Activated CD8-positive, alpha-beta T cell treated with anti-CD3 and anti-CD28 coated beads, Interleukin-2, amount 10 ng/mL, durations not matched to agents 7 days and 5 days (primary cell): ENCODE measurements at regions not wholly inside any gene's neighbourhood (a gene's known extent, or its start where the extent isn't known, plus 50 kb on each side); places are given as distances from the start of the nearest gene placed in this dataset.

Experiments
- ATAC-seq: fragments of 150-1000 bp; cut with Tn5 transposase; one replicate; pipeline ENCODE4 v1.10.0; 2021; ENCODE audit warnings: moderate library complexity
- CTCF ChIA-PET: fragments of 350-600 bp; sonication (Branson Sonifier 250); formaldehyde crosslinking; loops from one replicate; lab custom pipeline; 2021; ENCODE audit warnings: antibody characterized with exemption; lab: Charles Lee
- POLR2A ChIA-PET: fragments of 350-600 bp; sonication (Branson Sonifier 250); formaldehyde crosslinking; loops from one replicate; lab custom pipeline; 2021; ENCODE audit warnings: antibody characterized with exemption; lab: Charles Lee
- DNase-seq: peaks from one replicate; pipeline ENCODE4 v3.0.0-alpha.2; 2020
- H3K27ac Mint-ChIP-seq: one replicate; pipeline ENCODE4 v1.8.0; 2021; ENCODE audit warnings: mild to moderate bottlenecking, mixed read lengths
- H3K27me3 Mint-ChIP-seq: one replicate; pipeline ENCODE4 v1.8.0; 2021; ENCODE audit warnings: low read depth, mixed read lengths
- H3K36me3 Mint-ChIP-seq: one replicate; pipeline ENCODE4 v1.8.0; 2021; ENCODE audit warnings: low read depth, mixed read lengths
- H3K4me1 Mint-ChIP-seq: one replicate; pipeline ENCODE4 v1.8.0; 2021; ENCODE audit warnings: low read depth, mixed read lengths
- H3K4me3 Mint-ChIP-seq: one replicate; pipeline ENCODE4 v1.8.0; 2021; ENCODE audit warnings: mild to moderate bottlenecking, mixed read lengths
- H3K9me3 Mint-ChIP-seq: one replicate; pipeline ENCODE4 v1.8.0; 2022; ENCODE audit warnings: mixed read lengths; ENCODE audit not compliant: insufficient read depth

DNA sequence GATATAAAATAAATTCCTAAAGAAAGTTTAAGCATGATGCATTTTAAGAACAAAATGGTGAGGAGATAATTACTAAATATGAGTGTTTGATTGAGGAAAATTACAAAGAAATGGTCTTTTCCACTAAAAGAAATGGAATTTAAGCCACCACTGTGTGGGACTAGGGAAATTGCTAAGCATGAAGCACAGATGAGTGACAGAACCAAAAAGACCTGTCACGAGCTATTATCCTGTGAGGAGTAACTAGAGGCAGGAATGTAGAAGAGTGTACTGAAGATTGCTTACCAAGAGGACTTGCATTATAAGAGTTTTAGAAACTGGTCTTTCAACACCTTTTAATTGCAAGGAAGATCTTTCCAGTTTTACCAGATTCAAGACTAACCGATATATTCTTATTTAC is 193.6 kb upstream of the PRR16 start:
- DNase-seq, result no peak
- no peak for ATAC-seq
- Mint-ChIP-seq H3K4me3 (no peak overlapping the region), H3K27ac (no peak overlapping the region), H3K36me3 (no peaks in the 10 kb centered on the region), H3K4me1 (no peaks in the 10 kb centered on the region), H3K9me3 (peaks cover 4% of the 10 kb centered on the region), H3K27me3 (no peaks in the 10 kb centered on the region)
- ChIA-PET CTCF (no interaction called here), POLR2A (no interaction called here)

DNA sequence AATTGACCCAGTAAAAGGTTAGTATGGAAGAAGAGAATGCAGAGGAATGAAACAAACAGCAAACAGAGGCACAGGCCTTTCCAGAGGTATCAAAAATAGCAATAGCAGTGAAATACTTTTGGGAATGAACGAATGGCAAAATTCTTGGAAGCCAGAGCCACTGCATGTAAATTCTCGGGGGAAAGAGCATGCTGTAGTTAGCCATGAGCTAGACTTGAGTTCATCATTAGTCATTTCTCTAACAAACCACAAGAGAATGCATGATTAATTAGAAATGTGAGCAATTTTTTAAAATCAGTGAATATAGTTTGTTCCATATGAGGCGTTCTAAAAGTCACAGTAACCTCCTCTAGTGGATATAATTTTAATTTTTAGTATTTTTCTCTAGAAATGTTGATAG is 170.3 kb upstream of the PRR16 start:
- Mint-ChIP-seq H3K4me3 (no peak overlapping the region), H3K9me3 (no peaks in the 10 kb centered on the region), H3K27ac (no peak overlapping the region), H3K36me3 (no peaks in the 10 kb centered on the region), H3K27me3 (no peaks in the 10 kb centered on the region), H3K4me1 (no peaks in the 10 kb centered on the region)
- ATAC-seq, result no peak
- no peak for DNase-seq
- ChIA-PET POLR2A (no interaction called here), CTCF (no interaction called here)

DNA sequence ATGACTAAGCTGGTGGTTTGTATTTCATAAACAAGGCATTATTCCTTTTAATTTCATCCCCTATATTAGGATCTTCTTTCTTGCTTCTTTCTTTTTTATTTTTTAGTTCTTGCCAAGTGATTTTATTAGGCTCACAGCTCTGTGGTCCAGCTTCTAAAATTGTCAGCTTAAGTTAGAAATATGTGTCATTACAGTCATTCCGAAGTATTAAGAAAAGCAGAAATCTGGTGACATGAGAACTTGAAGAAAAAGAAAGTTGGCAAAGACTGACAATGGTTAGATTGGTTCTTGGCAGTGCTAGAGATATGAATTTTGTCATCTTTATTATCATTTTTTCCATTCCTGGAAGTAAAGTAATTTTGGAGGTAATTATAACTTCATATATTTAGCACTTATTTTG is 166.5 kb upstream of the PRR16 start:
- H3K4me3 Mint-ChIP-seq, result no peak overlapping the region
- DNase-seq, result no peak
- ChIA-PET CTCF (no interaction called here), POLR2A (no interaction called here)
- no peak overlapping the region for H3K27ac Mint-ChIP-seq
- ATAC-seq, result no peak
- H3K4me1 Mint-ChIP-seq, result no peaks in the 10 kb centered on the region
- no peaks in the 10 kb centered on the region for H3K9me3 Mint-ChIP-seq
- H3K36me3 Mint-ChIP-seq, result no peaks in the 10 kb centered on the region
- H3K27me3 Mint-ChIP-seq, result no peaks in the 10 kb centered on the region

DNA sequence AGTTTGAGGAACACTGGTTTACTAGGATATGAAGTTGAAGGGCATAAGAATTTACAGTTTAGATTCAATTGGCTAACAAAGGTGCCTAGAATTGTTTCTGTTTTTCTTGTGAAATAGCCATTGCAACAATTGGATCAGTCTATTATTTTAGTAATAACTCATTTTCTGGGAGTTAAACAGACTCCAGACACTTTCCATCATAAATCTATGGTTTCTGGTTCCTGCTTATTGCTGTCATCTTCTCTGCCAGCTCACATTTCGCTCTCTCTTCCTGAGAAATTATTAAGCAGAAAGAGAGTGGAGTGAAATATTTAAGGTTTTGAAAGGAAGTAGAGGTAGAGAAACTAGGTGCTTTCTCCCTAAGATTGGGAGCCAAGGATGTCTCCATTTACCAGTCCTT is 165.1 kb upstream of the PRR16 start:
- DNase-seq, result no peak
- Mint-ChIP-seq H3K9me3 (no peaks in the 10 kb centered on the region), H3K36me3 (no peaks in the 10 kb centered on the region), H3K27ac (no peak overlapping the region), H3K4me3 (no peak overlapping the region), H3K27me3 (no peaks in the 10 kb centered on the region), H3K4me1 (no peaks in the 10 kb centered on the region)
- CTCF ChIA-PET, result no interaction called here
- POLR2A ChIA-PET, result no interaction called here
- ATAC-seq, result no peak

DNA sequence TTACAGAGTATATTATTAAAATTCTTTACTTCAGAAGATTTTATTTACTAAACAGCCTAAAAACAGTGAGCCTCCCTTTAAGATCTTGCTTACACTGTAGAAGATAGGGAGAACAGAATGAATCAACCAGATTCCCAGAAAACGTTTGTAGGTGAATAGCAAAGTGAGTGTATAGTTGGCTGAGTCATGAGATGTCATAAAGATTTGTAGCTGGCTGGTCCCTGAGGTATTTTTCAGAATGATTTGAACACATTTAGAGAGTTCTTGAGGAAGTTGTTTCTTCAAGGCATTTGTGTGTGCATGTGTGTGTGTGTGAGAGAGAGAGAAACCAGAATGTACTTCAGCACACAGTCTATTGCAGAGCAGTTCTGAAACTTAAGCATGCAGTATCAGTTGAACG is 159.4 kb upstream of the PRR16 start:
- no peaks in the 10 kb centered on the region for H3K9me3 Mint-ChIP-seq
- CTCF ChIA-PET, result no interaction called here
- no peak for ATAC-seq

DNA sequence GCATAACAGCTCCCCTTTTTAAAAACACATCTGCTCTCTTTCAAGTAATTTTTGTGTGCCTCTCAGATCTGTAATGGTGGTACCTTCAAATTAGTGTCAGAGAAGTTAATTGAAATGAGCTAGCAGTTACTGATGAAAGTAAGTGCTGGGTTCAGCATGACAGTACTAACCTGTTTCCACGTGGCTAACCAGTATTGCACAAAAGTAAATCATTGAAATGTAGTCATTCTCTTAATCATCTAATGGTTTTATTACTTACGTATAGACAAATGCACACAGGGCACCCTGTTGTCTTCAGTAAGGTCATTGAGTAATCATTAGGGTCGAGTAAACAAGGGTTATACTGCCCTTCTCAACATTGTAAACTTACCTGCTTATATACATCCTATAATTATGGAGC is 157.8 kb upstream of the PRR16 start:
- H3K4me1 Mint-ChIP-seq, result no peaks in the 10 kb centered on the region
- no peaks in the 10 kb centered on the region for H3K9me3 Mint-ChIP-seq
- ChIA-PET CTCF (no interaction called here), POLR2A (interaction anchor here (0.6 kb wide), 1 partner anchor 235 kb away, joined by 3 read pairs; no protein-coding TSS in a partner anchor)
- no peak overlapping the region for H3K27ac Mint-ChIP-seq
- H3K27me3 Mint-ChIP-seq, result no peaks in the 10 kb centered on the region
- no peak for ATAC-seq
- H3K36me3 Mint-ChIP-seq, result no peaks in the 10 kb centered on the region
- no peak overlapping the region for H3K4me3 Mint-ChIP-seq
- no peak for DNase-seq

More for the DNA sequence above, 159.4 kb upstream of the PRR16 start:
- Mint-ChIP-seq H3K27ac (no peak overlapping the region), H3K4me1 (no peaks in the 10 kb centered on the region), H3K36me3 (no peaks in the 10 kb centered on the region), H3K27me3 (no peaks in the 10 kb centered on the region), H3K4me3 (no peak overlapping the region)
- no peak for DNase-seq
- POLR2A ChIA-PET, result no interaction called here

DNA sequence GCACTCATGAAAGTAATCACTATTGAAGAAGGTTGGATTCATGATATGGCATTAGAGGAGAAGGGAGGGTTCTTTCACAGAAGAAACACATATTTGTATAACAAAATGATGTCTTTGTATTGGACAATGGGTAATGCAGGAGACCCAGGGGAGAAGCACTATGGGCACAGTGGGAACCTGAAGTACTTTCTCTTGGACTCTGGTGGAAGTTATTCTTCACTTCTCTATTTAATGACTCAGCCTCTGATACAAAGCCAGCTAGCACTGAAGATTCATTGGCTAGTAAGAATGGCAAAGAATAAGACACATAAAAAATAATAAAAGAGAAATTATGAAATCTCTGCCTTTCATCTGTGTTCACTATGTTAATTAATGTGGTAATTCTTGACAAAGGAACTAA is 149.9 kb upstream of the PRR16 start:
- no peaks in the 10 kb centered on the region for H3K4me1 Mint-ChIP-seq
- POLR2A ChIA-PET, result no interaction called here
- no peak overlapping the region for H3K27ac Mint-ChIP-seq
- H3K27me3 Mint-ChIP-seq, result no peaks in the 10 kb centered on the region
- CTCF ChIA-PET, result no interaction called here
- H3K9me3 Mint-ChIP-seq, result no peaks in the 10 kb centered on the region
- DNase-seq, result no peak
- no peaks in the 10 kb centered on the region for H3K36me3 Mint-ChIP-seq
- ATAC-seq, result no peak
- no peak overlapping the region for H3K4me3 Mint-ChIP-seq

DNA sequence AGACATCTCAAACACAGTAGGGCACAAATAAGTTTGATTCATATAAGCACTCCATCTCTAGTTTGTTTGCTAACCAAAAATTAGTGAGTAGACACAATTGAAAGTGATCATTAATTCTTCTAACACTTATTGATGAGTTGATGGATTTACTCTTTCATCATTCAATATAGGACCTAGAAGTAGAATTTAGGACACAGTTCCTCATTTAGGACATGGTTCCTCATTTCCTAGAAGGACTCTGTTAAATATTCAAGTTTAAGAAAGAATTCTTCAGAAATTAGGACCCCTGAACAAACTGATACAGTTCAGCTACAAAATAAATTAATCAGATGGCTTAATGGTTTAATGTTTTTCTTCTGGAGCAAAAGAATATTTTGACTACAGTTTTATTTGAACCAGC is 143.5 kb upstream of the PRR16 start:
- no peaks in the 10 kb centered on the region for H3K4me1 Mint-ChIP-seq
- H3K9me3 Mint-ChIP-seq, result no peaks in the 10 kb centered on the region
- ChIA-PET CTCF (no interaction called here), POLR2A (no interaction called here)
- no peak for DNase-seq
- no peak overlapping the region for H3K27ac Mint-ChIP-seq
- no peaks in the 10 kb centered on the region for H3K36me3 Mint-ChIP-seq
- H3K4me3 Mint-ChIP-seq, result no peak overlapping the region
- no peak for ATAC-seq
- H3K27me3 Mint-ChIP-seq, result no peaks in the 10 kb centered on the region

DNA sequence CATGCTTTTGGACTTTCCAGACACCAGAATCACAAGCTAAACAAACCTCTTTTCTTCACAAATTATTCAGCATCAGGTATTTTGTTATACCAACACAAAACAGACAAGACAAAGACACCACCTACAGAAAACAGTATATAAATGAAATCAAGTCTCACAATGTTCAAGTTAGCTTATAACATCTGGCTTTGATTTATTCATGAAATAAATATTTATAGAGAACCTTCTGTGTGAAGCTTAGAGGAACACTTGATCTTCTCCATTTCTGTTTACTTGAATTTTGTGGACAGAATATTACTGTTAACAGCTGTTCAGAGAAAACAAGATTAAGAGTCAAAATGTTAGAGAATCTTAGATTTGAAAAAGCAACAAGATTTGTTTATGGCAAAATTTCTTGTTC is 137.4 kb upstream of the PRR16 start:
- DNase-seq (no peak), ATAC-seq (no peak)
- Mint-ChIP-seq H3K4me1 (no peaks in the 10 kb centered on the region), H3K4me3 (no peak overlapping the region), H3K36me3 (no peaks in the 10 kb centered on the region), H3K27me3 (no peaks in the 10 kb centered on the region), H3K9me3 (no peaks in the 10 kb centered on the region), H3K27ac (no peak overlapping the region)
- CTCF ChIA-PET, result no interaction called here
- POLR2A ChIA-PET, result no interaction called here

DNA sequence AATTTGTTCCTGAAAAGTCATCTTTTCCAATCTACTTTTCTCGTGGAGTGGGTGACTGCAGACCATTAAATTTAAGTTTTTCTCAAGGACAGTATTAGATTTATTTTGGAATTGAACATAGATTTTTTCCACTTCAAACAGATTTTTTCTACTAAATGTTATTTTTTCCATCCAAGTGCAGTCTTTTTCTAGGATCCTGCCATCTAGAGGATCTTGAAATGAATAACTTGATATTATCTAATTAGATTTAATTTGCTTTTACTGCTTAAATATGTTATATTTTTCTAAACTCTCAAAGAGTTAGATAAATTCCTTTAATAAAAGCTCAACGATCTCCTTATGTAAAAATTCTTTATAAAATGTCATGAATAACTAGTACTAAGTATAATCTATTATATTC is 136.9 kb upstream of the PRR16 start:
- H3K4me1 Mint-ChIP-seq, result no peaks in the 10 kb centered on the region
- POLR2A ChIA-PET, result no interaction called here
- H3K27ac Mint-ChIP-seq, result no peak overlapping the region
- H3K9me3 Mint-ChIP-seq, result no peaks in the 10 kb centered on the region
- DNase-seq (no peak), ATAC-seq (no peak)
- no peaks in the 10 kb centered on the region for H3K36me3 Mint-ChIP-seq
- H3K27me3 Mint-ChIP-seq, result no peaks in the 10 kb centered on the region
- H3K4me3 Mint-ChIP-seq, result no peak overlapping the region
- CTCF ChIA-PET, result no interaction called here

DNA sequence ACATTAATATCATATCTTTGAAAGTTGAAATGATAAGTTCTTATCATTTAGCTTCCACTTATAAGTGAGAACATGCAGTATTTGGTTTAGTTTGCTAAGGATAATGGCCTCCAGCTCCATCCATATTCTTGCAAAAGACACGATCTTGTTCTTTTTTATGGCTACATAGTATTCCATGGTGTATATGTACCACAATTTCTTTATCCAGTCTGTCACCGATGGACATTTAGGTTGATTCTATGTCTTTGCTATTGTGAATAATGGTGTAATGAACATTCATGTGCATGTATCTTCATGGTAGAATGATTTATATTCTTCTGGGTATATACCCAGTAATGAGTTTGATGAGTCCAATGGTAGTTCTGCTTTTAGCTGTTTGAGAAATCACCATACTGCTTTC is 135.0 kb upstream of the PRR16 start:
- ChIA-PET POLR2A (no interaction called here), CTCF (no interaction called here)
- Mint-ChIP-seq H3K27ac (no peak overlapping the region), H3K4me1 (no peaks in the 10 kb centered on the region), H3K27me3 (no peaks in the 10 kb centered on the region), H3K36me3 (no peaks in the 10 kb centered on the region), H3K4me3 (no peak overlapping the region), H3K9me3 (no peaks in the 10 kb centered on the region)
- ATAC-seq (no peak), DNase-seq (no peak)

DNA sequence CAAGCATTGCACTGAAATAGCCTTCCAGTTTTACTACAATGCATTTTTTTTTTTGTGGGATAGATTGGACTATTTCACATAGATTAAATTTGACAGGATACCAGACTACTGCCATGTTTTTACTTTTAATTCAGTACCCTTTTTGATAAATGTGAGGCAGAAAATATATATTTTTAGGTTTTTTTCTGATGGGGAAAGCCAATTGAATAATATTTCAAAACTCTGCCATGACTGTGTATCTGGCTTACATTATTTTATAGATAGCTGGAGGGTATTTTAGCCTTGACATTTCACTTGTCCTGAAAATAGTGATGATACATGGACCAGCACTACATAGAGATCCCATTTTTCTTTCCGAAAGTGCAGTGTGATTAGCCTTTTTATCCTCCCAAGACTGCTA is 133.5 kb upstream of the PRR16 start:
- H3K36me3 Mint-ChIP-seq, result no peaks in the 10 kb centered on the region
- H3K4me3 Mint-ChIP-seq, result no peak overlapping the region
- H3K4me1 Mint-ChIP-seq, result no peaks in the 10 kb centered on the region
- H3K27ac Mint-ChIP-seq, result no peak overlapping the region
- no peak for DNase-seq
- ChIA-PET CTCF (no interaction called here), POLR2A (no interaction called here)
- no peak for ATAC-seq
- H3K27me3 Mint-ChIP-seq, result no peaks in the 10 kb centered on the region
- H3K9me3 Mint-ChIP-seq, result no peaks in the 10 kb centered on the region

DNA sequence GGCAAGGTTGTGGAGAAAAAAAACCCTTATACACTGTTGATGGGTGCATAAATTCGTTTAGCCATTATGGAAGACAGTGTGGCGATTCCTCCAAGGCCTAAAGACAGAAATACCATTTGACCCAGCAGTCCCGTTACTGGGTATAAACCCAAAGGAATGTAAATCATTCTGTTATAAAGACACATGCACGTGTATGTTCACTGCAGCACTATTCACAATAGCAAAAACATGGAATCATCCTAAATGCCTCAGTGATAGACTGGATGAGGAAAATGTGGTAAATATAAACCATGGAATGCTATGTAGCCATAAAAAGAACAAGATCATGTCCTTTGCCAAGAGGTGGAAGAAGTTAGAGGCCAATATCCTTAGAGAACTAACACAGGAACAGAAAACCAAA is 119.9 kb upstream of the PRR16 start:
- CTCF ChIA-PET, result no interaction called here
- H3K4me1 Mint-ChIP-seq, result no peaks in the 10 kb centered on the region
- H3K27ac Mint-ChIP-seq, result no peak overlapping the region
- no peak overlapping the region for H3K4me3 Mint-ChIP-seq
- POLR2A ChIA-PET, result no interaction called here
- H3K9me3 Mint-ChIP-seq, result no peaks in the 10 kb centered on the region
- ATAC-seq (no peak), DNase-seq (no peak)
- no peaks in the 10 kb centered on the region for H3K27me3 Mint-ChIP-seq
- no peaks in the 10 kb centered on the region for H3K36me3 Mint-ChIP-seq
